ENCODE measurements at regions not wholly inside any gene's neighbourhood (a gene's known extent, or its start where the extent isn't known, plus 50 kb on each side); places are given as distances from the start of the nearest gene placed in this dataset.

- no peak for DNase-seq (ENCODE audit: low read depth)
Observed at GRCh38 chrX:8869812-8870211, 68.6 kb upstream of the FAM9A start.

GRCh38 chrX:8868906-8869305, 67.7 kb upstream of the FAM9A start:
- DNase-seq (ENCODE audit: low read depth) = peak; percentile 48

- DNase-seq (ENCODE audit: low read depth) = peak; percentile 92
Observed at GRCh38 chrX:8868070-8868773, 67.0 kb upstream of the FAM9A start.

GRCh38 chrX:8867406-8867805, 66.2 kb upstream of the FAM9A start:
- peak; percentile 39 for DNase-seq (ENCODE audit: low read depth)

GRCh38 chrX:8864161-8864560, 63.0 kb upstream of the FAM9A start:
- no peak for DNase-seq (ENCODE audit: low read depth)

- no peak for DNase-seq (ENCODE audit: low read depth)
Observed at GRCh38 chrX:8861908-8862307, 60.7 kb upstream of the FAM9A start.

- DNase-seq (ENCODE audit: low read depth) = peak; percentile 58
Observed at GRCh38 chrX:8851231-8851886, 50.2 kb upstream of the FAM9A start.
